Body of pancreas (tissue), 4 donors: ENCODE measurements at regions not wholly inside any gene's neighbourhood (a gene's known extent, or its start where the extent isn't known, plus 50 kb on each side); places are given as distances from the start of the nearest gene placed in this dataset.

Experiments
- ATAC-seq: fragments of 150-250 bp; one replicate; pipeline ENCODE4 v1.9.1; 2016
- DNase-seq, 4 donors: peaks; one replicate each; pipeline ENCODE4 v3.0.0-alpha.2; 2019
- H3K27ac ChIP-seq, 4 donors: fragments of 200-600 bp; sonication (generic); 1 replicate in 3 of 4; 2 replicates in 1 of 4; pipeline versions ENCODE4 v1.5.1 to v1.6.1; 2016 to 2019; ENCODE audit warnings: mild to moderate bottlenecking in 1 of 4, mixed read lengths in 1 of 4, moderate library complexity in 1 of 4
- H3K27me3 ChIP-seq, 2 donors: fragments of 200-600 bp; sonication (generic); one replicate each; pipeline ENCODE4 v1.6.0; 2016; ENCODE audit warnings: mild to moderate bottlenecking in 1 of 2
- H3K36me3 ChIP-seq, 2 donors: fragments of 200-600 bp; sonication (generic); replicated peaks in 1 of 2; 2 replicates each; pipeline ENCODE4 v1.5.1; 2016; ENCODE audit warnings: low read depth in 2 of 2; ENCODE audit not compliant: insufficient read depth in 1 of 2
- H3K4me1 ChIP-seq: fragments of 200-600 bp; sonication (generic); one replicate; pipeline ENCODE4 v1.6.0; 2016
- H3K4me3 ChIP-seq, 2 donors: fragments of 200-600 bp; sonication (generic); 1 replicate in 1 of 2; 2 replicates in 1 of 2; pipeline ENCODE4 v1.5.1; 2016 to 2019
- H3K9me3 ChIP-seq, 3 donors: fragments of 200-600 bp; sonication (generic); 1 replicate in 2 of 3; 2 replicates in 1 of 3; pipeline ENCODE4 v1.5.1; 2016
- CTCF ChIP-seq, 7 experiments: fragments of 450-650 bp in 4 of 7; fragments of 200-600 bp in 3 of 7; sonication (generic) in 3 of 7; IDR thresholded peaks; one replicate each; pipeline ENCODE4 v1.5.1; 2016 to 2019; ENCODE audit warnings: antibody characterized with exemption in 7 of 7
- POLR2A ChIP-seq, 3 donors: fragments of 450-650 bp; IDR thresholded peaks; one replicate each; pipeline ENCODE4 v1.6.1; 2016; ENCODE audit warnings: antibody characterized with exemption in 3 of 3, mild to moderate bottlenecking in 2 of 3
- WGBS, 2 donors: methylation state at CpG; one replicate each; pipeline ENCODE4 v1.1.5; 2017; 5-methylcytosine and 5-hydroxymethylcytosine counted together
- intact Hi-C: fragments of 100-400 bp; cut with DNase I; formaldehyde crosslinking; loops from one replicate; pipeline ENCODE4 v1.15.1; 2023

GRCh38 chr10:3528823-3529403, 256.1 kb downstream of the KLF6 start:
- Histone ChIP-seq H3K4me1 (peaks cover 4% of the 10 kb centered on the region), H3K4me3 (no peak overlapping the region), H3K27me3 (no peaks in the 10 kb centered on the region), H3K27ac (peak overlapping the region in 1 of 4 donors; percentile 17), H3K36me3 (no peaks in the 10 kb centered on the region), H3K9me3 (no peaks in the 10 kb centered on the region)
- no peak for DNase-seq
- WGBS, 2 donors: 45 to 48% methylated on average over 9 to 10 of the region's 10 CpGs
- intact Hi-C loops: no loop called here
- TF ChIP-seq POLR2A (IDR thresholded peaks at IDR 0.05) (no peak), CTCF (IDR thresholded peaks at IDR 0.05) (no peak)
- peak; percentile 38 for ATAC-seq

- no peaks in the 10 kb centered on the region for H3K36me3 ChIP-seq
- intact Hi-C loops: no loop called here
- WGBS, 2 donors: 64 to 75% methylated on average over 3 of the region's 3 CpGs
- H3K4me1 ChIP-seq: peaks cover 4% of the 10 kb centered on the region
- ATAC-seq: no peak
- no peaks in the 10 kb centered on the region for H3K9me3 ChIP-seq
- TF ChIP-seq CTCF (IDR thresholded peaks at IDR 0.05) (no peak), POLR2A (IDR thresholded peaks at IDR 0.05) (no peak)
- DNase-seq: no peak
- no peak overlapping the region for H3K27ac ChIP-seq
- no peaks in the 10 kb centered on the region for H3K27me3 ChIP-seq
- no peak overlapping the region for H3K4me3 ChIP-seq
Measured at GRCh38 chr10:3528271-3528670, 256.7 kb downstream of the KLF6 start.

- intact Hi-C loops: no loop called here
- no peaks in the 10 kb centered on the region for H3K36me3 ChIP-seq
- no peaks in the 10 kb centered on the region for H3K27me3 ChIP-seq
- no peaks in the 10 kb centered on the region for H3K9me3 ChIP-seq
- peaks cover 4% of the 10 kb centered on the region for H3K4me1 ChIP-seq
- H3K27ac ChIP-seq: no peak overlapping the region
- no peak overlapping the region for H3K4me3 ChIP-seq
- DNase-seq (no peak), ATAC-seq (no peak)
- WGBS, 2 donors: 69 to 77% methylated on average over 5 of the region's 5 CpGs
- TF ChIP-seq CTCF (IDR thresholded peaks at IDR 0.05): no peak
- TF ChIP-seq POLR2A (IDR thresholded peaks at IDR 0.05): no peak
Measured at GRCh38 chr10:3527869-3528268, 257.1 kb downstream of the KLF6 start.

- peak overlapping the region in 2 of 4 donors; percentile 2 to 25 for H3K27ac ChIP-seq
- WGBS, 2 donors: 63 to 74% methylated on average over 5 to 6 of the region's 6 CpGs
- H3K36me3 ChIP-seq: no peaks in the 10 kb centered on the region
- H3K4me3 ChIP-seq: no peak overlapping the region
- TF ChIP-seq POLR2A (IDR thresholded peaks at IDR 0.05): no peak
- H3K27me3 ChIP-seq: no peaks in the 10 kb centered on the region
- no peak for ATAC-seq
- no peaks in the 10 kb centered on the region for H3K9me3 ChIP-seq
- no peak for DNase-seq
- intact Hi-C loops: no loop called here
- H3K4me1 ChIP-seq: peaks cover 4% of the 10 kb centered on the region
Measured at GRCh38 chr10:3526727-3527501, 258.1 kb downstream of the KLF6 start.

- Histone ChIP-seq H3K27ac (peak overlapping the region in 1 of 4 donors; percentile 25), H3K4me3 (no peak overlapping the region), H3K9me3 (no peaks in the 10 kb centered on the region), H3K27me3 (no peaks in the 10 kb centered on the region), H3K4me1 (peaks cover 4% of the 10 kb centered on the region), H3K36me3 (no peaks in the 10 kb centered on the region)
- intact Hi-C loops: no loop called here
- 59 to 62% methylated on average over 11 of the region's 11 CpGs for WGBS, 2 donors
- ATAC-seq (peak; percentile 55), DNase-seq (peak in 3 of 4 donors; percentile 10 to 54 (median 39))
- TF ChIP-seq POLR2A (IDR thresholded peaks at IDR 0.05) (no peak), CTCF (IDR thresholded peaks at IDR 0.05) (no peak)
Measured at GRCh38 chr10:3525832-3526449, 259.1 kb downstream of the KLF6 start.
